Vagina (tissue), 2 donors: ENCODE measurements at regions not wholly inside any gene's neighbourhood (a gene's known extent, or its start where the extent isn't known, plus 50 kb on each side); places are given as distances from the start of the nearest gene placed in this dataset.

Source experiments
- POLR2A ChIP-seq, 2 donors: fragments of 450-650 bp; IDR thresholded peaks; one replicate each; pipeline ENCODE4 v1.6.1; 2017; ENCODE audit warnings: antibody characterized with exemption in 2 of 2, mild to moderate bottlenecking in 2 of 2, moderate library complexity in 2 of 2
- POLR2AphosphoS5 ChIP-seq, 2 donors: sonication (generic); formaldehyde crosslinking; IDR thresholded peaks; one replicate each; pipeline ENCODE4 v1.9.0; 2017; ENCODE audit warnings: antibody characterized with exemption in 2 of 2, mild to moderate bottlenecking in 2 of 2, low read depth in 1 of 2; ENCODE audit not compliant: insufficient read depth in 1 of 2
- TF ChIP-seq, protein P1 (sequence below), 3 experiments: fragments of 450-650 bp in 2 of 3; fragments of 200-600 bp in 1 of 3; sonication (generic) in 1 of 3; IDR thresholded peaks; one replicate each; pipeline ENCODE4 v1.5.1; 2017 to 2019; ENCODE audit warnings: antibody characterized with exemption in 3 of 3, mild to moderate bottlenecking in 2 of 3, moderate library complexity in 2 of 3

DNA sequence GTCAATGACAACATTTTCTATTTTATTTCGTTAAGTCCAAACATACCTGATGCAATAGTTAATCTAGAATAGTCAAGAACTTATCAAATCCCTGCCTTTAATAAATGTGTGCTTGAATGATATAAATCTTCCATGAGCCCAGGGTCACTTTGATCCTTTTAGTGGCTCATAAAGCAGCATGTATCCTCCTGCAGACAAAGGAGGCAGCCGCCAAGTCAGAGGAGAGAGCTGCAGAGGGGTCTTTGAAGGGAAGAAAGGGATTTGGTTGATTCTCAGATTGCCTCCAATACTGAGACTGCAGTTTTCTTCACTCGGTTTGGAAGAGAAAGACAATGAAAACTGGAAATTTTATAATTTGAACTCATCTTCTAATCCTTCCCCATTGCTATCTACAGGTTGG, 378.4 kb upstream of the PIK3C3 start:
- TF ChIP-seq, protein P1, sequence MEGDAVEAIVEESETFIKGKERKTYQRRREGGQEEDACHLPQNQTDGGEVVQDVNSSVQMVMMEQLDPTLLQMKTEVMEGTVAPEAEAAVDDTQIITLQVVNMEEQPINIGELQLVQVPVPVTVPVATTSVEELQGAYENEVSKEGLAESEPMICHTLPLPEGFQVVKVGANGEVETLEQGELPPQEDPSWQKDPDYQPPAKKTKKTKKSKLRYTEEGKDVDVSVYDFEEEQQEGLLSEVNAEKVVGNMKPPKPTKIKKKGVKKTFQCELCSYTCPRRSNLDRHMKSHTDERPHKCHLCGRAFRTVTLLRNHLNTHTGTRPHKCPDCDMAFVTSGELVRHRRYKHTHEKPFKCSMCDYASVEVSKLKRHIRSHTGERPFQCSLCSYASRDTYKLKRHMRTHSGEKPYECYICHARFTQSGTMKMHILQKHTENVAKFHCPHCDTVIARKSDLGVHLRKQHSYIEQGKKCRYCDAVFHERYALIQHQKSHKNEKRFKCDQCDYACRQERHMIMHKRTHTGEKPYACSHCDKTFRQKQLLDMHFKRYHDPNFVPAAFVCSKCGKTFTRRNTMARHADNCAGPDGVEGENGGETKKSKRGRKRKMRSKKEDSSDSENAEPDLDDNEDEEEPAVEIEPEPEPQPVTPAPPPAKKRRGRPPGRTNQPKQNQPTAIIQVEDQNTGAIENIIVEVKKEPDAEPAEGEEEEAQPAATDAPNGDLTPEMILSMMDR (IDR thresholded peaks at IDR 0.05) = no peak
- TF ChIP-seq POLR2AphosphoS5 (IDR thresholded peaks at IDR 0.05; ENCODE audit: insufficient read depth in 1 of 2, low read depth in 1 of 2) = no peak
- TF ChIP-seq POLR2A (IDR thresholded peaks at IDR 0.05) = no peak
